HEK293 (cell line): ENCODE measurements at regions not wholly inside any gene's neighbourhood (a gene's known extent, or its start where the extent isn't known, plus 50 kb on each side); places are given as distances from the start of the nearest gene placed in this dataset.

Source experiments
- CTCF ChIA-PET: fragments of 350-600 bp; formaldehyde crosslinking; extraction: SDS; loops from one replicate; lab custom pipeline; 2021; ENCODE audit warnings: antibody characterized with exemption; lab: Yijun Ruan, JAX
- POLR2A ChIA-PET: fragments of 300-600 bp; formaldehyde crosslinking; extraction: SDS; loops from one replicate; lab custom pipeline; 2020; ENCODE audit warnings: antibody characterized with exemption, inconsistent platforms; lab: Yijun Ruan, JAX
- H3K27ac ChIP-seq: fragments of 200-500 bp; sonication (Bioruptor generic); 2 replicates; pipeline ENCODE4 v1.5.1; 2014; ENCODE audit warnings: low read depth, low read length, control low read depth, inconsistent platforms; ENCODE audit errors: extremely low read depth
- H3K36me3 ChIP-seq, 2 experiments: fragments of 200-500 bp in 1 of 2; sonication (Bioruptor generic) in 1 of 2; 1 replicate in 1 of 2; 2 replicates in 1 of 2; pipeline ENCODE4 v1.5.1; 2014 to 2017; ENCODE audit warnings: inconsistent platforms in 2 of 2, low read length in 2 of 2; ENCODE audit not compliant: control insufficient read depth in 2 of 2, insufficient read depth in 1 of 2
- H3K4me1 ChIP-seq: fragments of 200-500 bp; sonication (Bioruptor generic); 2 replicates; pipeline ENCODE4 v1.5.1; 2014; ENCODE audit warnings: mild to moderate bottlenecking, low read length, inconsistent platforms; ENCODE audit not compliant: control insufficient read depth, insufficient read depth
- H3K4me3 ChIP-seq: 2 replicates; pipeline ENCODE4 v1.5.1; 2011; ENCODE audit warnings: low read depth, mild to moderate bottlenecking, control low read depth, low read length, moderate library complexity
- H3K9me3 ChIP-seq: fragments of 200-500 bp; sonication (Bioruptor generic); 2 replicates; pipeline ENCODE4 v1.5.1; 2014; ENCODE audit warnings: low read depth, low read length, inconsistent platforms; ENCODE audit not compliant: control insufficient read depth, insufficient read depth
- BCL11B ChIP-seq: fragments of 450-650 bp; formaldehyde crosslinking; IDR thresholded peaks from 2 replicates; pipeline ENCODE4 v1.5.1; 2016; ENCODE audit warnings: low read depth, missing biosample characterization, missing genetic modification characterization
- GLI4 ChIP-seq: fragments of 450-650 bp; formaldehyde crosslinking; IDR thresholded peaks from 2 replicates; pipeline ENCODE4 v1.5.1; 2016; ENCODE audit warnings: missing biosample characterization, missing genetic modification characterization
- ZNF280D ChIP-seq: fragments of 450-650 bp; formaldehyde crosslinking; IDR thresholded peaks from 2 replicates; pipeline ENCODE4 v1.5.1; 2016; ENCODE audit warnings: missing biosample characterization, missing genetic modification characterization
- ZNF311 ChIP-seq: fragments of 450-650 bp; formaldehyde crosslinking; IDR thresholded peaks from 2 replicates; pipeline ENCODE4 v1.5.1; 2017; ENCODE audit warnings: missing biosample characterization, missing genetic modification characterization, borderline replicate concordance
- ZNF350 ChIP-seq: fragments of 450-650 bp; formaldehyde crosslinking; IDR thresholded peaks from 2 replicates; pipeline ENCODE4 v1.5.0; 2017; ENCODE audit warnings: missing biosample characterization, mild to moderate bottlenecking, missing genetic modification characterization
- ZNF366 ChIP-seq: fragments of 450-650 bp; formaldehyde crosslinking; conservative IDR thresholded peaks from 2 replicates; pipeline ENCODE4 v1.5.1; 2016; ENCODE audit warnings: missing biosample characterization, missing genetic modification characterization
- ZNF391 ChIP-seq: fragments of 450-650 bp; formaldehyde crosslinking; IDR thresholded peaks from 2 replicates; pipeline ENCODE4 v1.5.1; 2016; ENCODE audit warnings: low read depth, missing biosample characterization, missing genetic modification characterization, borderline replicate concordance
- ZNF473 ChIP-seq: fragments of 450-650 bp; formaldehyde crosslinking; IDR thresholded peaks from 2 replicates; pipeline ENCODE4 v1.5.1; 2017; ENCODE audit warnings: missing biosample characterization, missing genetic modification characterization
- ZNF521 ChIP-seq: fragments of 450-650 bp; formaldehyde crosslinking; IDR thresholded peaks from 2 replicates; pipeline ENCODE4 v1.5.1; 2017; ENCODE audit warnings: missing biosample characterization, mild to moderate bottlenecking, missing genetic modification characterization
- ZNF549 ChIP-seq: fragments of 450-650 bp; IDR thresholded peaks from 2 replicates; pipeline ENCODE4 v1.5.1; 2018; ENCODE audit warnings: missing biosample characterization, missing genetic modification characterization, mild to moderate bottlenecking, inconsistent platforms, moderate library complexity
- ZNF580 ChIP-seq: fragments of 450-650 bp; formaldehyde crosslinking; IDR thresholded peaks from 2 replicates; pipeline ENCODE4 v1.5.1; 2016; ENCODE audit warnings: missing biosample characterization, missing genetic modification characterization
- ZNF629 ChIP-seq: fragments of 450-650 bp; formaldehyde crosslinking; IDR thresholded peaks from 2 replicates; pipeline ENCODE4 v1.5.1; 2017; ENCODE audit warnings: missing biosample characterization, missing genetic modification characterization
- TF ChIP-seq, protein P1 (sequence below): fragments of 450-650 bp; formaldehyde crosslinking; conservative IDR thresholded peaks from 2 replicates; pipeline ENCODE4 v1.5.1; 2016; ENCODE audit warnings: low read depth, missing biosample characterization, missing genetic modification characterization
- TF ChIP-seq, protein P2 (sequence below): fragments of 450-650 bp; formaldehyde crosslinking; IDR thresholded peaks from 2 replicates; pipeline ENCODE4 v1.5.1; 2017; ENCODE audit warnings: missing biosample characterization, missing genetic modification characterization
- TF ChIP-seq, protein P3 (sequence below): fragments of 450-650 bp; formaldehyde crosslinking; IDR thresholded peaks from 2 replicates; pipeline ENCODE4 v1.5.1; 2016; ENCODE audit warnings: missing biosample characterization, missing genetic modification characterization
- TF ChIP-seq, protein P4 (sequence below): fragments of 450-650 bp; formaldehyde crosslinking; IDR thresholded peaks from 2 replicates; pipeline ENCODE4 v1.5.1; 2016; ENCODE audit warnings: missing biosample characterization, missing genetic modification characterization, low read depth
- TF ChIP-seq, protein P5 (sequence below): IDR thresholded peaks from 2 replicates; pipeline ENCODE4 v1.6.1; 2011; ENCODE audit warnings: mild to moderate bottlenecking, low read depth, low read length, borderline replicate concordance
- TF ChIP-seq, protein P6 (sequence below): fragments of 450-650 bp; formaldehyde crosslinking; IDR thresholded peaks from 2 replicates; pipeline ENCODE4 v1.5.1; 2017; ENCODE audit warnings: missing biosample characterization, mild to moderate bottlenecking, missing genetic modification characterization, moderate library complexity

- Histone ChIP-seq H3K27ac (no peak overlapping the region), H3K4me1 (no peaks in the 10 kb centered on the region), H3K36me3 (no peaks in the 10 kb centered on the region), H3K4me3 (no peak overlapping the region), H3K9me3 (no peaks in the 10 kb centered on the region)
- POLR2A ChIA-PET = no interaction called here
- TF ChIP-seq, protein P1, sequence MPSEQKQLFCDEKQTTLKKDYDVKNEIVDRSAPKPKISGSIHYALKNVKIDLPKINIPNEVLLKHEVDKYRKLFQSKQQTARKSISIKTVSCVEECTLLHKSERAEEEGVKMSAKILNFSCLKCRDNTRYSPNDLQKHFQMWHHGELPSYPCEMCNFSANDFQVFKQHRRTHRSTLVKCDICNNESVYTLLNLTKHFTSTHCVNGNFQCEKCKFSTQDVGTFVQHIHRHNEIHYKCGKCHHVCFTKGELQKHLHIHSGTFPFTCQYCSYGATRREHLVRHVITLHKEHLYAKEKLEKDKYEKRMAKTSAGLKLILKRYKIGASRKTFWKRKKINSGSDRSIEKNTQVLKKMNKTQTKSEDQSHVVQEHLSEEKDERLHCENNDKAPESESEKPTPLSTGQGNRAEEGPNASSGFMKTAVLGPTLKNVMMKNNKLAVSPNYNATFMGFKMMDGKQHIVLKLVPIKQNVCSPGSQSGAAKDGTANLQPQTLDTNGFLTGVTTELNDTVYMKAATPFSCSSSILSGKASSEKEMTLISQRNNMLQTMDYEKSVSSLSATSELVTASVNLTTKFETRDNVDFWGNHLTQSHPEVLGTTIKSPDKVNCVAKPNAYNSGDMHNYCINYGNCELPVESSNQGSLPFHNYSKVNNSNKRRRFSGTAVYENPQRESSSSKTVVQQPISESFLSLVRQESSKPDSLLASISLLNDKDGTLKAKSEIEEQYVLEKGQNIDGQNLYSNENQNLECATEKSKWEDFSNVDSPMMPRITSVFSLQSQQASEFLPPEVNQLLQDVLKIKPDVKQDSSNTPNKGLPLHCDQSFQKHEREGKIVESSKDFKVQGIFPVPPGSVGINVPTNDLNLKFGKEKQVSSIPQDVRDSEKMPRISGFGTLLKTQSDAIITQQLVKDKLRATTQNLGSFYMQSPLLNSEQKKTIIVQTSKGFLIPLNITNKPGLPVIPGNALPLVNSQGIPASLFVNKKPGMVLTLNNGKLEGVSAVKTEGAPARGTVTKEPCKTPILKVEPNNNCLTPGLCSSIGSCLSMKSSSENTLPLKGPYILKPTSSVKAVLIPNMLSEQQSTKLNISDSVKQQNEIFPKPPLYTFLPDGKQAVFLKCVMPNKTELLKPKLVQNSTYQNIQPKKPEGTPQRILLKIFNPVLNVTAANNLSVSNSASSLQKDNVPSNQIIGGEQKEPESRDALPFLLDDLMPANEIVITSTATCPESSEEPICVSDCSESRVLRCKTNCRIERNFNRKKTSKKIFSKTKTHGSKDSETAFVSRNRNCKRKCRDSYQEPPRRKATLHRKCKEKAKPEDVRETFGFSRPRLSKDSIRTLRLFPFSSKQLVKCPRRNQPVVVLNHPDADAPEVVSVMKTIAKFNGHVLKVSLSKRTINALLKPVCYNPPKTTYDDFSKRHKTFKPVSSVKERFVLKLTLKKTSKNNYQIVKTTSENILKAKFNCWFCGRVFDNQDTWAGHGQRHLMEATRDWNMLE = 0 out of 2 replicates have a peak, but pooled peaks have one; percentile 25
- TF ChIP-seq ZNF629 (tag by site-specific recombination) = 0 out of 2 replicates have a peak, but pooled peaks have one; percentile 20
- TF ChIP-seq, protein P2, sequence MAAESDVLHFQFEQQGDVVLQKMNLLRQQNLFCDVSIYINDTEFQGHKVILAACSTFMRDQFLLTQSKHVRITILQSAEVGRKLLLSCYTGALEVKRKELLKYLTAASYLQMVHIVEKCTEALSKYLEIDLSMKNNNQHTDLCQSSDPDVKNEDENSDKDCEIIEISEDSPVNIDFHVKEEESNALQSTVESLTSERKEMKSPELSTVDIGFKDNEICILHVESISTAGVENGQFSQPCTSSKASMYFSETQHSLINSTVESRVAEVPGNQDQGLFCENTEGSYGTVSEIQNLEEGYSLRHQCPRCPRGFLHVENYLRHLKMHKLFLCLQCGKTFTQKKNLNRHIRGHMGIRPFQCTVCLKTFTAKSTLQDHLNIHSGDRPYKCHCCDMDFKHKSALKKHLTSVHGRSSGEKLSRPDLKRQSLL (tag by site-specific recombination) = no peak
- TF ChIP-seq ZNF580 (tag by site-specific recombination) = no peak
- TF ChIP-seq, protein P3, sequence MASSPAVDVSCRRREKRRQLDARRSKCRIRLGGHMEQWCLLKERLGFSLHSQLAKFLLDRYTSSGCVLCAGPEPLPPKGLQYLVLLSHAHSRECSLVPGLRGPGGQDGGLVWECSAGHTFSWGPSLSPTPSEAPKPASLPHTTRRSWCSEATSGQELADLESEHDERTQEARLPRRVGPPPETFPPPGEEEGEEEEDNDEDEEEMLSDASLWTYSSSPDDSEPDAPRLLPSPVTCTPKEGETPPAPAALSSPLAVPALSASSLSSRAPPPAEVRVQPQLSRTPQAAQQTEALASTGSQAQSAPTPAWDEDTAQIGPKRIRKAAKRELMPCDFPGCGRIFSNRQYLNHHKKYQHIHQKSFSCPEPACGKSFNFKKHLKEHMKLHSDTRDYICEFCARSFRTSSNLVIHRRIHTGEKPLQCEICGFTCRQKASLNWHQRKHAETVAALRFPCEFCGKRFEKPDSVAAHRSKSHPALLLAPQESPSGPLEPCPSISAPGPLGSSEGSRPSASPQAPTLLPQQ (tag by site-specific recombination) = no peak
- TF ChIP-seq ZNF311 (tag by site-specific recombination) = no peak
- TF ChIP-seq ZNF549 (tag by site-specific recombination) = peak; percentile 74
- TF ChIP-seq ZNF366 (tag by site-specific recombination) = 0 out of 2 replicates have a peak, but pooled peaks have one; percentile 27
- CTCF ChIA-PET = interaction anchor here (0.6 to 0.7 kb wide), 2 partner anchors 232 to 349 kb away, joined by 3 to 4 read pairs; no protein-coding TSS in a partner anchor
Observed at GRCh38 chr1:221035662-221036153, 156.5 kb downstream of the HLX start.

DNA sequence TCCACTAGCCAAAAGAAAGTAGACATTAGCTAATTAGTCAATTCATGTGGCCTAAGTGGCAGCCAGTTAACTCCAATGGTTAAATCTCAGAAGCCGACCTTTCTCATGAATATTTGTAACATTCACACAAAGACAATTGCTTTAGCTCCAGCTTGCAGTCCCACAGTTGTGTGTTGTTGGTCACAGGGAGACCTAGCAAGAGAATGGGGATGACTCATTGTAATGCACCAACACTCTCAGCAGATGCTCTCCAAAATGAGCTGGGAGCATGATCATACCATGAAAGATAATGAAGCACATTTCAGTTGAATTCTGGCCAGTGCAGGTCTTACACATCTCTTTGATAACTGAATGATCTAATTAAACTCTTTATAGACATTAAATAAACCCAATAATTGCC is 160.4 kb downstream of the HLX start:
- no peaks in the 10 kb centered on the region for H3K4me1 ChIP-seq
- ChIA-PET CTCF (interaction anchor here (0.6 kb wide), 1 partner anchor 168 kb away, joined by 3 read pairs; no protein-coding TSS in a partner anchor), POLR2A (no interaction called here)
- H3K36me3 ChIP-seq = no peaks in the 10 kb centered on the region
- no peak overlapping the region for H3K4me3 ChIP-seq
- H3K27ac ChIP-seq = no peak overlapping the region
- H3K9me3 ChIP-seq = no peaks in the 10 kb centered on the region
- TF ChIP-seq ZNF521 (no peak), BCL11B (tag by site-specific recombination) (no peak), ZNF473 (no peak), ZNF280D (tag by site-specific recombination) (no peak), GLI4 (tag by site-specific recombination) (no peak), ZNF350 (tag by site-specific recombination) (no peak), ZNF391 (no peak)
- TF ChIP-seq, protein P4, sequence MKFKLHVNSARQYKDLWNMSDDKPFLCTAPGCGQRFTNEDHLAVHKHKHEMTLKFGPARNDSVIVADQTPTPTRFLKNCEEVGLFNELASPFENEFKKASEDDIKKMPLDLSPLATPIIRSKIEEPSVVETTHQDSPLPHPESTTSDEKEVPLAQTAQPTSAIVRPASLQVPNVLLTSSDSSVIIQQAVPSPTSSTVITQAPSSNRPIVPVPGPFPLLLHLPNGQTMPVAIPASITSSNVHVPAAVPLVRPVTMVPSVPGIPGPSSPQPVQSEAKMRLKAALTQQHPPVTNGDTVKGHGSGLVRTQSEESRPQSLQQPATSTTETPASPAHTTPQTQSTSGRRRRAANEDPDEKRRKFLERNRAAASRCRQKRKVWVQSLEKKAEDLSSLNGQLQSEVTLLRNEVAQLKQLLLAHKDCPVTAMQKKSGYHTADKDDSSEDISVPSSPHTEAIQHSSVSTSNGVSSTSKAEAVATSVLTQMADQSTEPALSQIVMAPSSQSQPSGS = no peak
- TF ChIP-seq, protein P5, sequence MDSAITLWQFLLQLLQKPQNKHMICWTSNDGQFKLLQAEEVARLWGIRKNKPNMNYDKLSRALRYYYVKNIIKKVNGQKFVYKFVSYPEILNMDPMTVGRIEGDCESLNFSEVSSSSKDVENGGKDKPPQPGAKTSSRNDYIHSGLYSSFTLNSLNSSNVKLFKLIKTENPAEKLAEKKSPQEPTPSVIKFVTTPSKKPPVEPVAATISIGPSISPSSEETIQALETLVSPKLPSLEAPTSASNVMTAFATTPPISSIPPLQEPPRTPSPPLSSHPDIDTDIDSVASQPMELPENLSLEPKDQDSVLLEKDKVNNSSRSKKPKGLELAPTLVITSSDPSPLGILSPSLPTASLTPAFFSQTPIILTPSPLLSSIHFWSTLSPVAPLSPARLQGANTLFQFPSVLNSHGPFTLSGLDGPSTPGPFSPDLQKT = no peak
- TF ChIP-seq, protein P6, sequence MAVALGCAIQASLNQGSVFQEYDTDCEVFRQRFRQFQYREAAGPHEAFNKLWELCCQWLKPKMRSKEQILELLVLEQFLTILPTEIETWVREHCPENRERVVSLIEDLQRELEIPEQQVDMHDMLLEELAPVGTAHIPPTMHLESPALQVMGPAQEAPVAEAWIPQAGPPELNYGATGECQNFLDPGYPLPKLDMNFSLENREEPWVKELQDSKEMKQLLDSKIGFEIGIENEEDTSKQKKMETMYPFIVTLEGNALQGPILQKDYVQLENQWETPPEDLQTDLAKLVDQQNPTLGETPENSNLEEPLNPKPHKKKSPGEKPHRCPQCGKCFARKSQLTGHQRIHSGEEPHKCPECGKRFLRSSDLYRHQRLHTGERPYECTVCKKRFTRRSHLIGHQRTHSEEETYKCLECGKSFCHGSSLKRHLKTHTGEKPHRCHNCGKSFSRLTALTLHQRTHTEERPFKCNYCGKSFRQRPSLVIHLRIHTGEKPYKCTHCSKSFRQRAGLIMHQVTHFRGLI = no peak
